ENCODE measurements at regions not wholly inside any gene's neighbourhood (a gene's known extent, or its start where the extent isn't known, plus 50 kb on each side); places are given as distances from the start of the nearest gene placed in this dataset.

DNA sequence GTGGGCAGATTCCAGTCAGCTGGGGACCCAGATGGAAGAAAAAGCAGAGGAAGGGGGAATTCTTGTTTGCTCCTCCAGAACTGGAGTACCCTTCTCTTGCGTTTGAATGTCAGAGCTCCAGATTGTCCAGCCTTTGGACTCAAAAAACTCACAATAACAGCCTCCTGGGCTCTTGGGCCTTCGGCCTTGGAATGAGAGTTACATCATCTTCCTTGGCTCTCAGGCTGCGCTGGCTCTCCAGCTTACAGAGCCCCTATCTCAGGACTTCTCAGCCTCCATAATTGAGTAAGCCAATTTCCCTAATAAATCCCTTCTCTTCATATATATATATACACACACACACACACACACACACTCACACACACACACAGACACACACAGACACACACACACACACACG is 1215.7 kb upstream of the SLC10A2 start:
- Mint-ChIP-seq H3K4me1 (ENCODE audit: low read depth, unreplicated experiment) (no peaks in the 10 kb centered on the region), H3K27me3 (ENCODE audit: unreplicated experiment) (no peaks in the 10 kb centered on the region), H3K4me3 (ENCODE audit: unreplicated experiment) (no peak overlapping the region), H3K27ac (ENCODE audit: unreplicated experiment) (no peak overlapping the region), H3K36me3 (ENCODE audit: unreplicated experiment) (no peaks in the 10 kb centered on the region), H3K9me3 (ENCODE audit: unreplicated experiment) (peaks cover 1% of the 10 kb centered on the region)
- TF ChIP-seq, protein P1, sequence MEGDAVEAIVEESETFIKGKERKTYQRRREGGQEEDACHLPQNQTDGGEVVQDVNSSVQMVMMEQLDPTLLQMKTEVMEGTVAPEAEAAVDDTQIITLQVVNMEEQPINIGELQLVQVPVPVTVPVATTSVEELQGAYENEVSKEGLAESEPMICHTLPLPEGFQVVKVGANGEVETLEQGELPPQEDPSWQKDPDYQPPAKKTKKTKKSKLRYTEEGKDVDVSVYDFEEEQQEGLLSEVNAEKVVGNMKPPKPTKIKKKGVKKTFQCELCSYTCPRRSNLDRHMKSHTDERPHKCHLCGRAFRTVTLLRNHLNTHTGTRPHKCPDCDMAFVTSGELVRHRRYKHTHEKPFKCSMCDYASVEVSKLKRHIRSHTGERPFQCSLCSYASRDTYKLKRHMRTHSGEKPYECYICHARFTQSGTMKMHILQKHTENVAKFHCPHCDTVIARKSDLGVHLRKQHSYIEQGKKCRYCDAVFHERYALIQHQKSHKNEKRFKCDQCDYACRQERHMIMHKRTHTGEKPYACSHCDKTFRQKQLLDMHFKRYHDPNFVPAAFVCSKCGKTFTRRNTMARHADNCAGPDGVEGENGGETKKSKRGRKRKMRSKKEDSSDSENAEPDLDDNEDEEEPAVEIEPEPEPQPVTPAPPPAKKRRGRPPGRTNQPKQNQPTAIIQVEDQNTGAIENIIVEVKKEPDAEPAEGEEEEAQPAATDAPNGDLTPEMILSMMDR (IDR thresholded peaks at IDR 0.05; ENCODE audit: partially characterized antibody, unreplicated experiment) = no peak
- DNase-seq = no peak

DNA sequence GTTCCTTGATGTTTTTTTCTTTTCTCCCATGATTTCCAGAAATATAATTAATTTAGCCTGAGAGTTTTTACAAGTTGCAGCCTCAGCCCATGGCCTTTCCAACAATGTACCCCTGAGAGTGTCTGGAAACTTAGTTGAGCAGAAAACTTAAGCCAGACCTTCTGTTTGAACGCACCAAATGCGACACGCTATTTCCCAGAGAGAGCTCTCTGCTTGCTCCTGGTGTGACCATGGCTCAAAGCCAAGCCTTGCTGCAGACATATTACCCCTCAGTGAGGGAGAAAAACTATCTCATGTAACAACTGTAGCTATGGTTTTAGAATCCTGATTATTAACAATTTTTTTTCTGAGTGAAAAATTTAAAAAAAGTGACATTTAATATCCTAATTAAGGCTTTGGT is 1204.5 kb upstream of the SLC10A2 start:
- H3K27ac Mint-ChIP-seq (ENCODE audit: unreplicated experiment) = no peak overlapping the region
- H3K27me3 Mint-ChIP-seq (ENCODE audit: unreplicated experiment) = no peaks in the 10 kb centered on the region
- TF ChIP-seq, protein P1 (IDR thresholded peaks at IDR 0.05; ENCODE audit: partially characterized antibody, unreplicated experiment) = no peak
- no peaks in the 10 kb centered on the region for H3K4me1 Mint-ChIP-seq (ENCODE audit: low read depth, unreplicated experiment)
- DNase-seq = no peak
- H3K36me3 Mint-ChIP-seq (ENCODE audit: unreplicated experiment) = peaks cover 7% of the 10 kb centered on the region
- H3K4me3 Mint-ChIP-seq (ENCODE audit: unreplicated experiment) = no peak overlapping the region
- H3K9me3 Mint-ChIP-seq (ENCODE audit: unreplicated experiment) = no peaks in the 10 kb centered on the region

- Mint-ChIP-seq H3K27me3 (ENCODE audit: unreplicated experiment) (no peaks in the 10 kb centered on the region), H3K27ac (ENCODE audit: unreplicated experiment) (no peak overlapping the region), H3K9me3 (ENCODE audit: unreplicated experiment) (no peaks in the 10 kb centered on the region), H3K4me1 (ENCODE audit: low read depth, unreplicated experiment) (no peaks in the 10 kb centered on the region), H3K4me3 (ENCODE audit: unreplicated experiment) (no peak overlapping the region), H3K36me3 (ENCODE audit: unreplicated experiment) (peaks cover 7% of the 10 kb centered on the region)
- DNase-seq = no peak
- TF ChIP-seq, protein P1 (IDR thresholded peaks at IDR 0.05; ENCODE audit: partially characterized antibody, unreplicated experiment) = no peak
These were observed 1201.1 kb upstream of the SLC10A2 start for GRCh38 chr13:104267206-104267811.

GRCh38 chr13:104256701-104257100 is 1190.5 kb upstream of the SLC10A2 start:
- Mint-ChIP-seq H3K27me3 (ENCODE audit: unreplicated experiment) (no peaks in the 10 kb centered on the region), H3K4me1 (ENCODE audit: low read depth, unreplicated experiment) (no peaks in the 10 kb centered on the region), H3K9me3 (ENCODE audit: unreplicated experiment) (no peaks in the 10 kb centered on the region), H3K4me3 (ENCODE audit: unreplicated experiment) (no peak overlapping the region), H3K36me3 (ENCODE audit: unreplicated experiment) (no peaks in the 10 kb centered on the region), H3K27ac (ENCODE audit: unreplicated experiment) (no peak overlapping the region)
- DNase-seq = no peak
- TF ChIP-seq, protein P1 (IDR thresholded peaks at IDR 0.05; ENCODE audit: partially characterized antibody, unreplicated experiment) = no peak

GRCh38 chr13:104253063-104253680 is 1187.0 kb upstream of the SLC10A2 start:
- no peak overlapping the region for H3K27ac Mint-ChIP-seq (ENCODE audit: unreplicated experiment)
- H3K9me3 Mint-ChIP-seq (ENCODE audit: unreplicated experiment) = no peaks in the 10 kb centered on the region
- H3K36me3 Mint-ChIP-seq (ENCODE audit: unreplicated experiment) = no peaks in the 10 kb centered on the region
- DNase-seq = no peak
- H3K4me3 Mint-ChIP-seq (ENCODE audit: unreplicated experiment) = no peak overlapping the region
- TF ChIP-seq, protein P1 (IDR thresholded peaks at IDR 0.05; ENCODE audit: partially characterized antibody, unreplicated experiment) = no peak
- H3K27me3 Mint-ChIP-seq (ENCODE audit: unreplicated experiment) = no peaks in the 10 kb centered on the region
- no peaks in the 10 kb centered on the region for H3K4me1 Mint-ChIP-seq (ENCODE audit: low read depth, unreplicated experiment)
